SKM-1 treated with dmso at 0.1 percent for 144 hours (cell line): ENCODE measurements at regions not wholly inside any gene's neighbourhood (a gene's known extent, or its start where the extent isn't known, plus 50 kb on each side); places are given as distances from the start of the nearest gene placed in this dataset.
A peak's percentile ranks its signal among the peaks of the same experiment; 100 is the strongest.
"Not testable (repeated sequence)": the region's sequence is repeated elsewhere in the genome, so short reads cannot be mapped to it uniquely, and the experiment has no call there.

ENCODE experiments used
- DNase-seq: peaks from one replicate; lab custom pipeline; 2025; ENCODE audit not compliant: unreplicated experiment; lab: John Stamatoyannopoulos, UW

GRCh38 chr12:102728506-102729242, 188.4 kb downstream of the PAH start:
- no peak for DNase-seq

GRCh38 chr12:102726686-102727085, 190.4 kb downstream of the PAH start:
- DNase-seq: no peak

GRCh38 chr12:102722147-102722546, 194.9 kb downstream of the PAH start:
- DNase-seq: no peak

GRCh38 chr12:102708108-102708507, 208.9 kb downstream of the PAH start:
- DNase-seq: no peak

GRCh38 chr12:102702447-102703114, 214.5 kb downstream of the PAH start:
- peak; percentile 2 for DNase-seq

GRCh38 chr12:102696045-102696444, 215.7 kb upstream of the IGF1 start:
- DNase-seq: no peak

GRCh38 chr12:102694903-102695302, 214.5 kb upstream of the IGF1 start:
- no peak for DNase-seq

- no peak for DNase-seq
Measured at GRCh38 chr12:102691773-102692555, 211.6 kb upstream of the IGF1 start.

GRCh38 chr12:102690253-102690652, 209.9 kb upstream of the IGF1 start:
- DNase-seq: no peak

- DNase-seq: no peak
Measured at GRCh38 chr12:102689701-102690100, 209.3 kb upstream of the IGF1 start.

- no peak for DNase-seq
Measured at GRCh38 chr12:102687523-102687922, 207.2 kb upstream of the IGF1 start.

- no peak for DNase-seq
Measured at GRCh38 chr12:102685841-102686240, 205.5 kb upstream of the IGF1 start.

GRCh38 chr12:102685172-102685571, 204.8 kb upstream of the IGF1 start:
- DNase-seq: no peak

- no peak for DNase-seq
Measured at GRCh38 chr12:102682366-102683289, 202.3 kb upstream of the IGF1 start.

GRCh38 chr12:102681747-102682146, 201.4 kb upstream of the IGF1 start:
- DNase-seq: no peak

- DNase-seq: no peak
Measured at GRCh38 chr12:102681309-102681708, 200.9 kb upstream of the IGF1 start.

GRCh38 chr12:102680304-102680703, 199.9 kb upstream of the IGF1 start:
- DNase-seq: no peak

- no peak for DNase-seq
Measured at GRCh38 chr12:102676812-102677211, 196.4 kb upstream of the IGF1 start.

GRCh38 chr12:102675672-102676071, 195.3 kb upstream of the IGF1 start:
- no peak for DNase-seq

- DNase-seq: no peak
Measured at GRCh38 chr12:102673606-102674005, 193.2 kb upstream of the IGF1 start.

- not testable (repeated sequence) for DNase-seq
Measured at GRCh38 chr12:102672212-102672611, 191.8 kb upstream of the IGF1 start.
